Ishikawa (cell line): ENCODE measurements at regions not wholly inside any gene's neighbourhood (a gene's known extent, or its start where the extent isn't known, plus 50 kb on each side); places are given as distances from the start of the nearest gene placed in this dataset.

Source experiments
- CEBPB ChIP-seq: IDR thresholded peaks from 2 replicates; pipeline ENCODE4 v1.6.1; 2012
- CREB1 ChIP-seq: IDR thresholded peaks from 2 replicates; pipeline ENCODE4 v1.6.1; 2012; ENCODE audit warnings: low read depth
- EGR1 ChIP-seq: IDR thresholded peaks from 2 replicates; pipeline ENCODE4 v1.6.1; 2012
- EP300 ChIP-seq: IDR thresholded peaks from 2 replicates; pipeline ENCODE4 v1.6.1; 2012; ENCODE audit warnings: borderline replicate concordance
- FOXM1 ChIP-seq: IDR thresholded peaks from 2 replicates; pipeline ENCODE4 v1.6.1; 2012; ENCODE audit warnings: low read depth, borderline replicate concordance
- MAX ChIP-seq: IDR thresholded peaks from 2 replicates; pipeline ENCODE4 v1.6.1; 2012
- NFIC ChIP-seq: IDR thresholded peaks from 2 replicates; pipeline ENCODE4 v1.6.1; 2012
- REST ChIP-seq: IDR thresholded peaks from 2 replicates; pipeline ENCODE4 v1.6.1; 2012; ENCODE audit warnings: low read depth, mild to moderate bottlenecking
- TAF1 ChIP-seq: IDR thresholded peaks from 2 replicates; pipeline ENCODE4 v1.6.1; 2012; ENCODE audit warnings: low read depth, mild to moderate bottlenecking
- TCF12 ChIP-seq: IDR thresholded peaks from 2 replicates; pipeline ENCODE4 v1.6.1; 2012; ENCODE audit warnings: low read depth
- YY1 ChIP-seq: IDR thresholded peaks from 2 replicates; pipeline ENCODE4 v1.6.1; 2012; ENCODE audit warnings: low read depth
- ZBTB7A ChIP-seq: IDR thresholded peaks from 2 replicates; pipeline ENCODE4 v1.6.1; 2012; ENCODE audit warnings: low read depth

GRCh38 chrX:9269134-9269533 lies 195.7 kb upstream of the TBL1X start:
- TF ChIP-seq MAX: no peak
- TF ChIP-seq CEBPB: no peak
- TF ChIP-seq TAF1: no peak
- no peak for TF ChIP-seq EGR1
- TF ChIP-seq FOXM1: no peak
- no peak for TF ChIP-seq YY1
- no peak for TF ChIP-seq REST
- TF ChIP-seq ZBTB7A: no peak
- no peak for TF ChIP-seq NFIC
- no peak for TF ChIP-seq TCF12
- TF ChIP-seq CREB1: no peak
- no peak for TF ChIP-seq EP300
